ENCODE measurements at regions not wholly inside any gene's neighbourhood (a gene's known extent, or its start where the extent isn't known, plus 50 kb on each side); places are given as distances from the start of the nearest gene placed in this dataset.
"Not testable (repeated sequence)": the region's sequence is repeated elsewhere in the genome, so short reads cannot be mapped to it uniquely, and the experiment has no call there.

- no peak for FAIRE-seq
Observed at GRCh38 chr7:108627476-108628051, 57.9 kb downstream of the DNAJB9 start.

GRCh38 chr7:108628678-108629077 is 59.0 kb downstream of the DNAJB9 start:
- peak; percentile 99 for FAIRE-seq

- FAIRE-seq, result peak; percentile 92
Observed at GRCh38 chr7:108629651-108630400, 60.2 kb downstream of the DNAJB9 start.

GRCh38 chr7:108634036-108634435 is 64.4 kb downstream of the DNAJB9 start:
- no peak for FAIRE-seq

GRCh38 chr7:108634535-108634934 is 64.9 kb downstream of the DNAJB9 start:
- FAIRE-seq, result no peak

- FAIRE-seq, result no peak
Observed at GRCh38 chr7:108637049-108637621, 67.5 kb downstream of the DNAJB9 start.

- no peak for FAIRE-seq
Observed at GRCh38 chr7:108642126-108642525, 72.5 kb downstream of the DNAJB9 start.

GRCh38 chr7:108643136-108643535 is 73.5 kb downstream of the DNAJB9 start:
- FAIRE-seq, result no peak

GRCh38 chr7:108648989-108649388 is 79.3 kb downstream of the DNAJB9 start:
- FAIRE-seq, result no peak

- FAIRE-seq, result no peak
Observed at GRCh38 chr7:108650467-108650866, 80.8 kb downstream of the DNAJB9 start.

- FAIRE-seq, result no peak
Observed at GRCh38 chr7:108652886-108653285, 83.2 kb downstream of the DNAJB9 start.

GRCh38 chr7:108653526-108653925 is 83.9 kb downstream of the DNAJB9 start:
- no peak for FAIRE-seq

- FAIRE-seq, result not testable (repeated sequence)
Observed at GRCh38 chr7:108657140-108657726, 87.6 kb downstream of the DNAJB9 start.

- no peak for FAIRE-seq
Observed at GRCh38 chr7:108659261-108659660, 89.6 kb downstream of the DNAJB9 start.

GRCh38 chr7:108659867-108660266 is 90.2 kb downstream of the DNAJB9 start:
- no peak for FAIRE-seq

- no peak for FAIRE-seq
Observed at GRCh38 chr7:108660465-108660864, 90.8 kb downstream of the DNAJB9 start.

GRCh38 chr7:108662783-108663362 is 93.2 kb downstream of the DNAJB9 start:
- FAIRE-seq, result no peak

- no peak for FAIRE-seq
Observed at GRCh38 chr7:108663701-108664100, 94.0 kb downstream of the DNAJB9 start.

- FAIRE-seq, result no peak
Observed at GRCh38 chr7:108667216-108667615, 97.5 kb downstream of the DNAJB9 start.

GRCh38 chr7:108669958-108670357 is 100.3 kb downstream of the DNAJB9 start:
- FAIRE-seq, result no peak

- FAIRE-seq, result not testable (repeated sequence)
Observed at GRCh38 chr7:108673699-108674098, 104.0 kb downstream of the DNAJB9 start.

GRCh38 chr7:108684629-108685028 is 115.0 kb downstream of the DNAJB9 start:
- FAIRE-seq, result no peak

GRCh38 chr7:108686494-108686893 is 116.8 kb downstream of the DNAJB9 start:
- no peak for FAIRE-seq

GRCh38 chr7:108697254-108697653 is 127.6 kb downstream of the DNAJB9 start:
- FAIRE-seq, result no peak
